ENCODE measurements at regions not wholly inside any gene's neighbourhood (a gene's known extent, or its start where the extent isn't known, plus 50 kb on each side); places are given as distances from the start of the nearest gene placed in this dataset.

- DNase-seq (ENCODE audit: low spot score) = peak; percentile 10
Measured at GRCh38 chr9:78493166-78493742, 196.3 kb downstream of the PSAT1 start.

DNA sequence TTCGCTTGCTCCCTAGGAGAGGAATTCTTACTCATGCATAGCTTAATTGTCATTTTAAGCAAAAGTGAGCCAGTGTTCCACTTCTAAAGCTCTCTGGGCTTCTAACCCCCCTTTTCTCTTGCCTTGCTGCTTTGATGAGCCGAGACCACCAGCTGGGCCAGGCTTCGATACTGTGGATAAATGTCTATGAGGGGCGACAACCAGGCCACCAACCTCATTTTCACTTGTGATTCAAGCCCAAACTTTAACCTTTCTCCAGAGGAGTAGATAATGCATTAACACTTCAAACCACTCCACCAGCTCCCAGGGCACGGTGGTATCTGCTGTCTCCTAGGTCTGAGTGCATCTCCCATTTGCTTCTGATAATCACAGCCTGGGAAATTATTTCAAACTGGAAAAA lies 205.6 kb downstream of the PSAT1 start:
- no peak for DNase-seq (ENCODE audit: low spot score)

- no peak for DNase-seq (ENCODE audit: low spot score)
Measured at GRCh38 chr9:78505546-78505945, 208.6 kb downstream of the PSAT1 start.

DNA sequence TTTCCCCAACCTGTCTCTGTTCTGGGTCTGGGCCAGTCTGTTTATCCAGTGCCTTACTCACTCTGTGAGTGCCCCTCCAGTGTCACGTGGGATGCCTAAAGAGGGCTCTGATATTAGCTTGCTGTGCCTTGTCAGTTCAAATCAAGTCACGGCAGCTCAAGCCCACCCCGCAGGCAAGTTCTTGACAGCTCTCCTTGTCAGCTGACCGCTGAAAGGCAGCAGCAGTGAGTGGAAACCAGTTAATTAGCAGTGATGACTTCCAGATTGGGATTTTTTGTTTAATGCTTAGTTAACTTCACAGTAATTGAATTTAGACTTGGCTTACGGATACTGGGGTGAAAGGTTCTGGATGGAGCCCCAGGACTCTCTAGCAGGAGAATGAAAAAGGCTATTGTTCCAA lies 210.1 kb downstream of the PSAT1 start:
- DNase-seq (ENCODE audit: low spot score) = no peak

GRCh38 chr9:78510035-78510434 lies 213.1 kb downstream of the PSAT1 start:
- no peak for DNase-seq (ENCODE audit: low spot score)

- DNase-seq (ENCODE audit: low spot score) = no peak
Measured at GRCh38 chr9:78515108-78515507, 218.2 kb downstream of the PSAT1 start.

DNA sequence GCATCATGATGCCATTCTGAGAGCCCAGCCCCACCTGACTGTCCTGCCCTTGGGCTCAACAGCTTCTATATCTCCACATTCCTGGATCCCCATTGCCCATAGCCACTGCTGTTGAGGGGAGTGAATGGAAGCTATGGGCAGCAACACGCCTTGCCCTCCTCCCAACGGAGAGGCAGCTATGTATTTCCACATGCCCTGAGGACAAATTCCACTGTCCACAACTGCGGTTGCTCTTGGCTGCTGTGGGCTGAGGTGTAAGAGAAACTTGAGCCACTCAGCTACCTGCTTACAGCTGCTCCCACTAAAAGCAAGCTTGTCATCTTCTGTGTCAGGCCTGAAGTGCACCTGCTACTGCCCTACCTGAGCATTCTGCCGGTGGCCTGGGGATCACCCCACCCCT lies 222.9 kb downstream of the PSAT1 start:
- no peak for DNase-seq (ENCODE audit: low spot score)

DNA sequence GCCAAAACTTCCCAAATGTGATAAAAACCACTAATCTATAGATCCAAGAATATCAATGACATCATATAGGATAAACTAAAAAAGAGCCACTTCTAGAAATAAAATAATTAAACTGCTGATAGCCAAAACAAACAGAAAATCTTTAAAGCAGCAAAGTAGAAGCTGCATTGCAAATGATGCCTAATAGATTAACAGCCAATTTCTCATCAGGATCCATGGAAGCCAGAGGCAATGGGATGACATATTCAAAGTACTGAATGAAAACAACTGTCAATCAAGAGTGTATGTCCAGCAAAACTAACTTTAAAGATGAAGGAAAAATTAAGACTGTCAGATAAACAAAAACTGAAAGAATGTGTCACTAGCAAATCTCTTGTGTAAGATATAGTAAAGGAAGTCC lies 224.8 kb downstream of the PSAT1 start:
- DNase-seq (ENCODE audit: low spot score) = no peak

GRCh38 chr9:78525986-78526560 lies 229.1 kb downstream of the PSAT1 start:
- no peak for DNase-seq (ENCODE audit: low spot score)

- DNase-seq (ENCODE audit: low spot score) = no peak
Measured at GRCh38 chr9:78533500-78533899, 236.6 kb downstream of the PSAT1 start.

GRCh38 chr9:78539188-78539587 lies 242.3 kb downstream of the PSAT1 start:
- no peak for DNase-seq (ENCODE audit: low spot score)

DNA sequence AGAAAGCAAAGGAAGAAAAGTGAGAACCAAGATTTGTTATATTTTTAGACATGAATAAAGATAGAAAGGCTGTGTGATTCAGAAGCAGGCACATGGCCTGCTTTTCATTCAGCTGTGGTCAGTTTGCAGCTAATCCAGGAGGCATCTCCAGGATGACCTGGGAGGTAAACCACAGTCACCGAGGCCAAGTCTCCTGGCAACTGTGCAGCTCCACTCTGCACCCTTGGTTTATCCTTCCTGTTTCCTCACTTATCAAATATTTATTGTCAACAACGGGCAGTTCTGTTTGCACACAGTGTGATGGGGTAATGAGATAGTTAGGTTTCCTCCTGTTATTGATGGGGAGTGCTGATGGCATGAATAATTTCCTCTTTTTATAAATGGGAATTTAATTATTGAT lies 243.0 kb downstream of the PSAT1 start:
- DNase-seq (ENCODE audit: low spot score) = no peak

DNA sequence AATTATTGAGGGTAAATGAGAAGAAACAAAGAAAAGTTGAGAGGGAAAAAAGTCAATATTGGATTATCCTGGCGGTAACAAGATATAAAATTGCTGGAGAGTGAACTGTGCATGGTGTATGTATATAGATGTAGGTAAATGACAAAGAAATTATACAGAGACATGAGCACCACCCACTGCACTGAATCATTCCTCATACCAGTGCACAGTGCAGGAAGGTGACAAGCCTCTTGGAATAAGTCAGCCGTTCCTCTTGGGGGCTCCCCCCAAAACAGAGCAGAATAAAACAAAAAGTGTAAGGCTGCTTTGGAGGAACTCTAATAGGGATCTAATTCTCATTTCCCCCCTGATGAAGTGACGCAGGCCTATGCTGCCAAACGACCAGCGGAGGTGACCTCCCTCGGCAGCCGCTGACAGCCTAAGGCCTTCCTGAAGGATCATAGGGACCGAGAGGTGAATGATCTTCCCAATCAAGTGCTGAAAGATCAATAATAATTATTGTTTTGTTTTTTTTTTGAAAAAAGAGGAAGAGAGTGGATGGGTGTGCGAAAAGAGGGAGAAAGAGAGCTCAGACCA lies 245.0 kb downstream of the PSAT1 start:
- DNase-seq (ENCODE audit: low spot score) = no peak

DNA sequence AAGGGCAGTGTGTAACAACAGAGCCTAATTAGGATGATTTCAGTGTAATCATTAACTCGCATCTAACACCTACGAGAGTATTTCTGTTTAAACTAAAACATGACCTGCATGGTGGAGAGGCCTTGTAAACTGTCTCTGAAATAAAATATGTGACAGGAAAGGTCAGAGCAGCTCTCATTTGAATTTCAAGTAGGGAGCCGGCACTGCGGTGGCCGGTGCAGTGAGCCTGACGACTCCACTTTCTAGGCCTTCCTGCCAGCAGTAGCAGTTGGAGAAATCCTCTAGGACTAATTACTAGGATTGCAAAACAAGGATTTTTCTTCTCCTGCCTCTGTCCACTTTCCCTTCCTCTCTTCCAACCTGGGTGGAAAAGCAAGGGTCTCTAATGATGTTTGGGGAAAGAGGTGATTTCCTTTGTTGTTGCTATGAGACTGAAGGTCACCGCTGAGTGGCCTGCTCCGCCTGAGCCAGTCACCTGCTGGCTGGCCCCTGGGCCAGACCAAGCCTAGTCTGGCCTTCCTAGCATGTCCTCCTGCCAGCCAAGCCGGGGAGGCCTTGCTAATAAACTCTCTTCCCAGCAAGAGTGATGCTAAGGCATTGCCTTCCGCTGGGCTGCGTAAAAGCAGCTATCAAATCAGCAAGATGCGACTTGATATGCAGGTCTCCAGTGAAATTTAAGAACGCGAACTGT lies 245.7 kb downstream of the PSAT1 start:
- DNase-seq (ENCODE audit: low spot score) = no peak

- no peak for DNase-seq (ENCODE audit: low spot score)
Measured at GRCh38 chr9:78543353-78543752, 246.4 kb downstream of the PSAT1 start.

- no peak for DNase-seq (ENCODE audit: low spot score)
Measured at GRCh38 chr9:78544230-78544629, 247.3 kb downstream of the PSAT1 start.

- DNase-seq (ENCODE audit: low spot score) = no peak
Measured at GRCh38 chr9:78547831-78548230, 250.9 kb downstream of the PSAT1 start.

DNA sequence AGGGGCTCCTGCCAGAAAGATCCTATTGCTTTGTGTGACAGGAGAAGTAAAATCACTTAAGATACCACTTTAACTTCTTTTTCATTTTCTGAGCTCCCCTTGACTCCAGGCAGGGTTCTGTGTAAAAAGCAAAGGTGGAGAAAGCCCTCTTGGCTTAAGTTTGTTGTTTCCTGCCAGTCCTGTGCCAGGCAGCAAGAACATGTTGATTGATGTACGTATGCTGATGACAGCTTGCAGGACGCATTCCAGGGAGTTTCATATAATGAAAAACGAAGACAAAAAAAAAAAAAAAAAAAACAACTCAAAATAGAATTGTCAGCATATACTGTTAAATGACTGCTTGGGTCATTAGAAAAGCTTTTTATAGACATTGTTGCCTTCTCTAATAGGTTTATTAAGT lies 251.7 kb downstream of the PSAT1 start:
- no peak for DNase-seq (ENCODE audit: low spot score)

- no peak for DNase-seq (ENCODE audit: low spot score)
Measured at GRCh38 chr9:78549711-78550110, 252.8 kb downstream of the PSAT1 start.

DNA sequence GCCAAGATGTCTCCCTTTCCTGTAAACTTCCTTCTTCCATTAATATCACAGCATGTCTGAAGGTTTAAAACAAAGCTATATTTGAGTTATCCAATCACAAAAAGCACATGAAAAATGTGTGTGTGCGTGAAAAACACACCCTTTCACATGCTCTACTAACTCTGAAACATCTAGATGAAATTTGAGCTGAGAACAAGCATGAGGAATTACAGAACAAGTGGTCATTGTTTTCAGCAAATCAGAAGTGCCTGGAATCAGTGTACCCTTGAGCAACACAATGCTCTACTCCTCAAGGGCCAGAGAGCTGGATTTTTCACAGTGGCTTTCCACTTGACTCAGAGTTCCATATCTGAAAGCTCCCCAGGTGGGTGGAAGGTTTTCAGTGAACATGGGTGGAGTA lies 255.9 kb downstream of the PSAT1 start:
- DNase-seq (ENCODE audit: low spot score) = peak; percentile 17

DNA sequence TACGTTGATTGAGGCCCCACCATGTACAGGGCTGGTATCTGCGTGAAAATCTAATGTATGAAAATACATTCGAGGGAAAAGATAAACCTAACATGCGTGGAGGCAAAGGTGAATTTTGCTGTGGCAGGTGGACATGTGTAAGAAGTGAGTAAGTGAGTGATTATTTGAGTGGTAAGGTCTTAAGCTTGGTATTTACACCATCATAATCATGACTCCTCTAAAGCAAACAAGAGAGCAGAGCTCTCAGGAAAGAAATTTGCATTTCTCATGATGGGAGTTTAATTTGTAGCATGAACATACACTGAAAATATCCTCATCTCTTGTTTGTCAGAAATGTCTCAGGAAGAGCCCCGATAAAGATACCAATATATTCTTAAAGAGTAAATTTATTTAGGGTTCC lies 260.6 kb downstream of the PSAT1 start:
- no peak for DNase-seq (ENCODE audit: low spot score)

- DNase-seq (ENCODE audit: low spot score) = no peak
Measured at GRCh38 chr9:78559449-78559885, 262.5 kb downstream of the PSAT1 start.

DNA sequence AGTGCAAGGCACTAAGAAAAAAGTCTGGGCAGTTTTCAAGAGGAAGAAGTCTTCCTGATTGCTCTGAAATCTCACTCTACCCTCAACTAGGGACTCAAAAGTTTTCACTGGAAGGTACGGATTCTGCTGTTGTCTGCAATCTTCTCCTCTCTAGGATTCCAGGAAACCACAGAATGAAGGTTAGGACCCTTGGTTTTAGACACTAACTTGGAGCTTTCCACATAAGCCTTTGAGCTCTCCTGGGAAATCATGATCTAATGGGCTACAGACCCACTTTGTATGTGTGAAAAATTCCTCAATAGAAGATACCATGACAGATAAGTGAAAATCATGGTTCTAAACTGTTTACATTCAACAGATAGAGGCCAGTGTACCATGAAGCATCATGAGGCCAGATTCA lies 265.1 kb downstream of the PSAT1 start:
- no peak for DNase-seq (ENCODE audit: low spot score)

Data from pons (tissue), 1 donor.